ENCODE measurements at regions not wholly inside any gene's neighbourhood (a gene's known extent, or its start where the extent isn't known, plus 50 kb on each side); places are given as distances from the start of the nearest gene placed in this dataset.

GRCh38 chr2:56565143-56565542, 381.4 kb downstream of the CCDC85A start:
- TF ChIP-seq POLR2A (IDR thresholded peaks at IDR 0.05) (no peak), CTCF (IDR thresholded peaks at IDR 0.05) (no peak)
